ENCODE measurements at regions not wholly inside any gene's neighbourhood (a gene's known extent, or its start where the extent isn't known, plus 50 kb on each side); places are given as distances from the start of the nearest gene placed in this dataset.

- no peak for DNase-seq
Observed at GRCh38 chr13:68099631-68100030, 869.5 kb upstream of the PCDH9 start.

DNA sequence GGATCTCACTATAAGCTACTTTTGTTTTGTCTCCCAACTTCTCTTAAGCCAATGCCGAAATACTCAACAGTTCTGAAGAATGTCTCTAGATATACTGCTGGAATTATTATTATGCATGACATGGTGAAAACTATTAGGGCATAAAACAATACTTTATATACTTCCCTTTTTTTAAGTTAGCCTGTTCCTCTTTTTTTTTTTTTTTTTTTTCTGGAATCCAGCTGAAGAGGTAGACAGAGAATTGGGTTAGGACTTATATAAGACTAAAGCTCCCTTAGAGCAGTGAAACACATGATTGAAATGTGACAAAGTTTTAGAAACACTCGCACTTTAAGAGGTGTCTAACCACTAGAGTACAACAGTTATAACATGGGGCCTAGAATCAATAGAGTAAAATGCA, 850.9 kb upstream of the PCDH9 start:
- DNase-seq: no peak

DNA sequence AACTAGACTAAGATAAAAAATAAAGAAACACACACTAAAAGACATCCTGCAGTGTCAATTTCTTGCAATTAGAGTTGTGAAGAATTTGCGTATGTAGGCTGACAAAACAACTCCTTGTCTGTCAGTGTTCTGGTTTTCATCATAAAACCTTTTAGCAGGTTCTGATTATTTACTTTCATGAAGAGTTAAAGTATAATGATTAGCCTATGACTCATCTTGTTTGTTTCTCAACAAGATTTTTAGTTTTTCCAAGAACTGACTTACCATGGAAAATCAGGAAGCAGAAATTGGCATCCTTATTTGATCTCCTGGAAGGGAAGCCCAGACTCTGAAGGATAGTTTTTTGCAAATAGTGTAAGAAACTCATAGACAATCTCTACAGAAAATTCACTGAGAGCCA, 848.7 kb upstream of the PCDH9 start:
- DNase-seq: no peak

DNA sequence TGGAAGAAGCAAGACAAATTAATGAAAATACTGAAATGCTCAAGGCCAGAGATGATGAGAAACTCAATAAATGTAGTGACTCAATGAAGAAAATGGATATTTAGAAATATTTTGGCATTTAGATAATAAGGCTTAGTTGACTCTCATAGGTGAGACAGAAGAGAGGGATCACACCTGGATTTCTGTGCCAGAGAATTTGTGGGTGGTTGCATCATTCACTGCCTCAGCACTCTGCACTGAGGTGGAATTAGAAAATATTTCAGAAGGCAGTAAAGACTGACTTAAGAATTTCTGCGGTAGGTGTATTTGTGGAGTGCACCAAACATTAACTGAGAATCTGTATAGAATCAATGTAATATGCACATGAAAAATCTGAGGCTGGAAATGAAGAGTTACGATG, 848.3 kb upstream of the PCDH9 start:
- DNase-seq: no peak

GRCh38 chr13:68076046-68076445, 845.9 kb upstream of the PCDH9 start:
- no peak for DNase-seq

- no peak for DNase-seq
Observed at GRCh38 chr13:68066879-68067513, 836.9 kb upstream of the PCDH9 start.

DNA sequence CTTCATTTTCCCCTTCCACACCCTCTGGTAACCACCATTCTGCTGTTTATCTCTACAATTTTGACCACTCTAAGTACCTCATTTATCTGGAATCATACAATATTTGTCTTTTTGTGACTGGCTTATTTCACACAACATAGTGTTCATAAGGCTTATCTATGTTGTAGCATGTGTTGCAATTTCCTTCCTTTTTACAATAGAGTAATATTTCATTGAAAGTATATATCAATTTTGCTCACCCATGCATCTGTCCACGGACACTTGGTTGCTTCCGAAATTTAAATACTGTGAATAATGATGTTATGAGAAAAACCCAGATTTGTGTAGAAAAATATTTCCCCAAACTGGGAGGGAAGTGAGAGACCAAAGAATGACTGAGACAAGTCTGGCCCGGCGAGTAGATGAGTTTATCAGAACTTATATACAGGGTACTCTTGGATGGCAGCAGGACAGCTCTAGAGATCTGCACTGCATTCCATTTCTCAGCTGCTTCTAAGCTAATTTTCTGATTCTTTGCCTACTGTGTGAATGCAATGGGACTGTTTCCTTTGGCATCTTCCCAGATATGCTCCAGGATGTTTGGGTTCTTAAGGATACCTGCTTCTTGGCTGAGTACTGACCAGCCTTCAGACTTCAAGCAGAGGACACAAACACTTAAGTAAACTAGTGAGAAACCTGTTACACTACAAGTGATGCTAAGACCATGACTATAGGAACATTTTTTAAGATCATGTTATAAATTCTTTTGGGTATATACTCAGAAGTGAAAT, 834.0 kb upstream of the PCDH9 start:
- DNase-seq: no peak

DNA sequence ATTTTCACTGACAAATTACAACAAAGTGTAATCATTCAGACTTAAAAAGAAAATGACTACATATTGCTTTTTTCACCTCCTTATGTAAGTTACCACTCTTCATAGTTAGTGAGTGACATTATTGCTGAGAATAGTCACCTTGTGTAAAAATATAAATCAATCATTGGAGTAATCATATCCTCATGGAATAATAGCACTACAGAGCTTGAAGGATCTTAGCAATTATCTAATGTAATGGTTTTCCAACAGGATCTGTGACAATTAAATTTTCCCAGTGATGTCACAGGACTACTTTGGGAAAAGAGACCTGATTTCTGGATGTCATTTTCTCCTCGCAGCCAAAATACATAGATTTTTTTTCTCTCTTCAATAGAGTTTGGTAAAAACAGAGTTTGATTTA, 833.0 kb upstream of the PCDH9 start:
- no peak for DNase-seq

DNA sequence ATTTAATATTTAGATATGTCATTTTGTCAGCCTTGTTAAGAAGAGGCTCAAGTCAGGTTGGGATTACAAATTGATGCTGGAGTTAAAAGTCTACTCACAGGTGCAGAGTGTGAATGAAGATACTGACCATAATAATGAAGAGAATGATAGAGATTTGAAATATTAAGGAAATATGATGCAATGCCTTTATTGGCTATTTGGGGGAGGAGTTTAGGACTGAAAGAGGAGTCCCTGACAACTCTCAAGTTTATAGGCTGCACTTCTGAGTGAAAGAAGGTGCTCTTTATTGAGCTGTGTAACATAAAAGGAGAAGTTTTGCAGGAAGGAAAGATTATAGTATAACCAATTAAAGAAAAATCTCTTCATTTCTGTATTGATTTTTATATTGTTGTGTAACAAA, 827.7 kb upstream of the PCDH9 start:
- DNase-seq: no peak

DNA sequence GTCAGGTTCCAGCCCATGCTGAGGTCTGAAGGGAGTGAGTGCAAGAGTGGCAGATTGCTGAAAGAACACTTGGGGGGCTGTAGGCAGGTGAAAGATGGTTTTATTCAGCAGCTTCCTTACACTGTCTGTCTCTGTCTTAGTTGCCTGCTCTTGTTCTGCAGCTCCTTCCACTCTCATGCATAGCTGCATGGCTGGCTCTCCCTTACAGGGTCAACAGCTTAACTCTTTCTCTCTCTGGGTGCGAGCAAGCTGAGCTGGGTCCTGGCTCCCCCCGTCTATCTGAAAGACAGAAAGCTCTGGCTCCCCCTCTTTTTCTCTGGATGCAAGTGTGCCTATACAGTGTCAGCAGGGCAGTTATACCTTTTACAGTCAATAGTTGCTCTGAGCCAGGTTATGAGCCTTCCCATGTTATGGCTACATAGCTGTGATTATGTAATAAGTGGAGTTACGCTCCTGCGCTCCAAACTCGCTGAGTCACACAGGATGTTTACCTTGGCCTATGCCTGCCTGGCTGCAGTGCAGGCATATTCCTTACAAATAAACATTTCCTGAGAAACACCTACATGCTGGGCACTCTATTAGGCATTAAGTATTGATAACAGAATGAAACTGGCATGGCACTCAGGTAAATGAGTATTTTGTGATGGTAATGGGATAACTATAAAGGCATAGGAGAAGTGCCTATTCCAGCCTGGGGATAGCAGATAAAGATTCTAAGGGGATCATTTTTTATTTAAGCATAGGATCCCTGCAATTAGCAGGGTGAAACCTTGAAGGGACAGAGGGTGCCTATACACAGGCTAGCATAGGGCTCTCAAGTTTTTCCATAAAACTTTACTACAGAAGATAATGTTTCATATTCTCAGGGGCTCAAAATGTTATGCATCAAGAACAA, 826.9 kb upstream of the PCDH9 start:
- no peak for DNase-seq

DNA sequence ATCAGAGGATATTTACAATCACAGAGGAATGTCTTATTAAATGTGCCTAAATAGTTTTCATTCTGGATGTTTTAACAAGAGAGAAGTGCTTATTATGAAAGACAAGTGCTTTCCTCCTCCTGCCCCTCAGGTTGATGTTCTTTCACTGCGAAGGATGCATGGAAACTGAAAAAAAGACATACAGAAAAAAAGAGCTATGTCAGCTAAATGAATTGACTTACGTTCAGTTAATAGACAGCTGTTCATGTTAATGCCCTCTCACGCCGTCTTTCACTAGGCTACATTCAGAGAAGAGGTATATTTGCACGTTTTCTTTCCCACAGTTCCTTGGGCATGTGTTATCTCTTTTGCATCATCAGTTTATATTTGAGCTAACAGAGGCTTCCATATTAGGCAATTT, 821.8 kb upstream of the PCDH9 start:
- DNase-seq: no peak

- DNase-seq: no peak
Observed at GRCh38 chr13:68050761-68051160, 820.6 kb upstream of the PCDH9 start.

- DNase-seq: no peak
Observed at GRCh38 chr13:68048802-68049359, 818.7 kb upstream of the PCDH9 start.

- DNase-seq: no peak
Observed at GRCh38 chr13:68047889-68048288, 817.8 kb upstream of the PCDH9 start.

GRCh38 chr13:68046903-68047302, 816.8 kb upstream of the PCDH9 start:
- no peak for DNase-seq

DNA sequence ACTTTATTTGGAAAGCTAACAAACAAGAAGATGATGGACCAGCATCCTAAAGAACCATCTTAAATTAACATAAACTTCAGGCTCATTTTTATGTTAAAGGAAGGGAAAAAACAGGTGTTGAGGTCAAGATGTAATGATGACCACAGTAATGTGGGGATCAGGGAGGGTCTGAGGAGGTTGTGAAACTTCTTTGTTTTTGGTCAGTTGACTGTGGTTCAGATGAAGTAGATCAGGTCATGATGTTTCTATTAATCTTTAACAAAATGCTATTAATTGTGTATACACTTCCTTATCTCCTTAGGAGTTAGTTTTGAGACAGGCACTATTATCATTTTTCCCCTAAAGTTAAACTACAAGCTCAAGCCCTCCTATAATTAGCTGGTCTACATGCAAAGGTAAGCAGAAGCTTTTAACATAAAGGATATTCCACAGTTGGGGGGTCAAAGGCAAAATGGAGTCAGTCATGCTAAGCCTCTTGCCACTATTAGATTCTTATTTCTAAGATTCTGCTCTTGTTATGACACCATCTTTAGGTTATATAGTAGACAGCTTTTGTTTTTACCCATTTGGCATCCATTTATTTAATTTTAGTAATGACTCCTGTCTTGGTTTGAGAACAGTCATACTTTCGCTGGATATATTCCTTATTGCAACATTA, 800.1 kb upstream of the PCDH9 start:
- DNase-seq: no peak

DNA sequence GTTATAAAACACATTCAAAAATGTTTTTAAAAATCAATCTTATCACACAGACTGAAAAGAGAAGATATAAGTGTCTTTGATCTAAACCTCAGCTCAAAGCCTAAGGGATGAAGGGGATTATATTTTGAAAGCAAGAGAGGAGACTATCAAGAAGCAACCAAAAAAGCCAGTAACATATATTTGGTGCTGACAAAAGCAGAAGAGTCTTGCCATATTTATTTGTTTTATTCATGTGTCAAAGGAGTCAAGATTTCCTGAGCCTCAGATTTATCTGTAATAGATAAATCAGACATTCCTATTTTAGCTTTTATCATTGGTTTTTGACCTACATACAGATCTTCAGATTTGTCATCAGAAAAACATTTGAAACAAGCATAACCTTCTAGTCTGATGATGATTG, 798.6 kb upstream of the PCDH9 start:
- DNase-seq: no peak

- no peak for DNase-seq
Observed at GRCh38 chr13:68027306-68027705, 797.2 kb upstream of the PCDH9 start.

DNA sequence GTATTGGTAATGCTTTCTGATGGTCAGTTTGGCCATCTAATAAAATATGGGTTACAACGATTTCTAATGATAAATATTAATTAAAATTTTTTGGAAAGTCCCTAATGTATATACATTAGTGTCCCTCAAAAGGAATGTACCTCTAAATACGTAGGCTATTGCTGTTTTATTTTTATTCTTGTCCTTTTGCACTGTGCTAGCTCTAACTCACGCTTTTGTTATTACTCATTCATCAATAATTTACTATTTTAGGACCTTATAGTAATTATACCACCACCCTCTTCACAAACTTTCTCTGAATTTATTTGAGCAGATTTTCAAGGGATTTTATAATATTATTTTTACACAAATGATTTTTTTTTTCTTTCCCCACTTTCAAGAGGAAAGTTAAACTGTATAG, 795.9 kb upstream of the PCDH9 start:
- DNase-seq: no peak

- no peak for DNase-seq
Observed at GRCh38 chr13:68025604-68026003, 795.5 kb upstream of the PCDH9 start.

DNA sequence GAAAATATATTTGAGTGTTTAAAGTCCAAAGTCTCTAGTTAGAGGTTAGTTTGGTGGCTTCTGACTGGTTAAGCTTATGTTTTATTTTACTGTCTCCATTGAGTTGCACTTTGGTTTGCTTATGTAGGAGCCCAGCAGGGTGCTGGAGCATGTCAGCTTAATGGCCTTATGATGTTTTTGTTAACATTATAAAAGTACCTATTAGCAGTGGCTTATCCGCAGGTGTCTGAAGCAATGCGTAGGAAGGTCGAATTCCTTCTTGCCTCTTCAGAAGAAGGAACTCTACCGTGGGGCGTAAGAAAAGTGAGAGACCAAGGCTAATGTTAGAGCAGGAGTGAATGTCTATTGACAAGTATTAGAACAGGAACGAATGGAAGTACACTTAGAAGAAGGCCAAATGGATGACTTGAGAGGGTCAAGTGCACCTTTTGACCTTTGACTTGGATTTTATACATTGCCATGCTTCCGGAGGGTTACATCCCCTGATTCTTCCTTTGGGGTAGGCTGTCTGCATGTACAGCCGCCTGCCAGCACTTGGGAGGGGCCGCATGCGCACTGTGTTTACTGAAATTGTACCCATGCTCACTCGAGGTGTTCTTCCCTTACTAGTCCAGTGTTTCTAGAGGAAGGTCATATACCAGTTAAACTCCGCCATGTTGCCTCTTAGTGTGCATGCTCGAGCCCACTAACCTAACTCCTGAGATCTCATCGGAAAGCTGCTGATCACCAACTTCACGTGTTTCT, 793.9 kb upstream of the PCDH9 start:
- no peak for DNase-seq

DNA sequence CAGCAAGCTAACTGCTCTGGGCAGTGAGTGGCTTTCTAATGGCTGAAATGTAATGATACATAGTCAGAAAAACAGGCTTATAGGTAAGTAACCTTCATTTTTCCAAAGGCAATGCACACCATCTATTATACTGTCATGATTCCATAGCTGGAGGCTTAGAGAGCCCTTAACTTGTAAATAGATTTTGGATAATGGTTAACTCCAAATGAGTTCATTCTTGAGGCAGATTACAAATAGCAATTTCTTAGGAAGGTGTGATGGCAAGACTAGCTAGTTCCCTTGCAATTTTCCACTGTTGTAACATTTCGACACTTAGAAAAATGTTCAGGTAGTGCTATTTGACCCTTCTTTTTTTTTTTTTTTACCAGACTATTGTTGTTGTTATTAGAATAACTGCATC, 789.8 kb upstream of the PCDH9 start:
- DNase-seq: no peak
